ENCODE measurements at regions not wholly inside any gene's neighbourhood (a gene's known extent, or its start where the extent isn't known, plus 50 kb on each side); places are given as distances from the start of the nearest gene placed in this dataset.

DNA sequence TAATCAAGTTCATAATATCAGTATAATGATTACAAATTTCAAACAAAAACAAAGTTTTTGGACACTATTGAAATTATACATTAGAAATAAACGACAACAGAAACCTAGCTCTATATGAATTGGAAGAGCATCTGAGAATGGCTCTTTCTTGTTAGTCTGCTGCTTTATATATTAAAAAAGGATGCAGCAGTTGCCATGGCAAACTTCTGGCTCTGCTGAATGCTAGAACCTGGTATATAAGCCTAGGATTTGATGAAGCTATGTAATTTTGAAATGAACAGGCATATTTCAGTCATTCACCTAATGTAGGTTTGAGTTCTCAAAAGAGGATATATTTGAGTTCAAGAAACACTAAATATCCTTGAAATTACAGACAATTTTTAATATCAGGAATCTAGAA, 252.7 kb upstream of the KCNMB2 start:
- no peak for TF ChIP-seq POLR2A (IDR thresholded peaks at IDR 0.05)
- TF ChIP-seq, protein P1, sequence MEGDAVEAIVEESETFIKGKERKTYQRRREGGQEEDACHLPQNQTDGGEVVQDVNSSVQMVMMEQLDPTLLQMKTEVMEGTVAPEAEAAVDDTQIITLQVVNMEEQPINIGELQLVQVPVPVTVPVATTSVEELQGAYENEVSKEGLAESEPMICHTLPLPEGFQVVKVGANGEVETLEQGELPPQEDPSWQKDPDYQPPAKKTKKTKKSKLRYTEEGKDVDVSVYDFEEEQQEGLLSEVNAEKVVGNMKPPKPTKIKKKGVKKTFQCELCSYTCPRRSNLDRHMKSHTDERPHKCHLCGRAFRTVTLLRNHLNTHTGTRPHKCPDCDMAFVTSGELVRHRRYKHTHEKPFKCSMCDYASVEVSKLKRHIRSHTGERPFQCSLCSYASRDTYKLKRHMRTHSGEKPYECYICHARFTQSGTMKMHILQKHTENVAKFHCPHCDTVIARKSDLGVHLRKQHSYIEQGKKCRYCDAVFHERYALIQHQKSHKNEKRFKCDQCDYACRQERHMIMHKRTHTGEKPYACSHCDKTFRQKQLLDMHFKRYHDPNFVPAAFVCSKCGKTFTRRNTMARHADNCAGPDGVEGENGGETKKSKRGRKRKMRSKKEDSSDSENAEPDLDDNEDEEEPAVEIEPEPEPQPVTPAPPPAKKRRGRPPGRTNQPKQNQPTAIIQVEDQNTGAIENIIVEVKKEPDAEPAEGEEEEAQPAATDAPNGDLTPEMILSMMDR (IDR thresholded peaks at IDR 0.05) = no peak

Data from adrenal gland (tissue), 5 donors.